ENCODE measurements at regions not wholly inside any gene's neighbourhood (a gene's known extent, or its start where the extent isn't known, plus 50 kb on each side); places are given as distances from the start of the nearest gene placed in this dataset.
"Not testable (repeated sequence)": the region's sequence is repeated elsewhere in the genome, so short reads cannot be mapped to it uniquely, and the experiment has no call there.

DNA sequence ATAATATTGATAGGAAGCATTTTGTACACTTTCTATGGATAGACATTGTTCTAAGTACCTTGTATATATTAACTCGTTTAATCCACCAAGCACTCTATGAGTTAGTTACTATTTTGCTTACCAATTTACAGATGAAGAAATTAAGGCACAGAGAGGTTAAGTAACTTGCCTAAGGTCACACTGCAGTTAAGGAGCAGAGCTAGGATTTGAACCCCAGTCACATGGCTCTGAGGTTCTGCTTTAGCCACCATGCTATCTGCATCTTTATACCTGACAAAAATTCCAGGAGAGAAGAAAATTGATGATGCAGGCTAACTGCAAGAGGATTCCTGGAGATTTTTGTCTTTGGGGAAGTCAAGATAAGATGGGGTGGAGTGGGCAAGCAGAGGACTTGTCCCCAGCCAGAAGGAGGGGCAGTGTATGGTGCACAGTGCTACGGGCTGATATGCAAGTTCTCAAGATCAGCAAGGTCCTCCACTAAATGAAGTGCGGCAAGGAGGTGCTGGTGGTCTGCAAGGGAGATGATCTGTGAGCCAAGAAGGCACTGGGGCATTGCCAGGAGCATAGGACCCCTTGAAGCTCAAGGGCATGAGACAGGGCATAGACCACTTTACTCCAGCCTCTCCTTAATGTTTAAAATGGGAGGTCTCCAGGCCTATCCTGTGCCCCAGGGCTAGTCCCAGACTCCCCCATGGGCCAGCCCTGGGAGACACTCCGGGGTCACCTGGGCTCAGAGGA is 430.6 kb downstream of the RPS24 start:
- DNase-seq = no peak

DNA sequence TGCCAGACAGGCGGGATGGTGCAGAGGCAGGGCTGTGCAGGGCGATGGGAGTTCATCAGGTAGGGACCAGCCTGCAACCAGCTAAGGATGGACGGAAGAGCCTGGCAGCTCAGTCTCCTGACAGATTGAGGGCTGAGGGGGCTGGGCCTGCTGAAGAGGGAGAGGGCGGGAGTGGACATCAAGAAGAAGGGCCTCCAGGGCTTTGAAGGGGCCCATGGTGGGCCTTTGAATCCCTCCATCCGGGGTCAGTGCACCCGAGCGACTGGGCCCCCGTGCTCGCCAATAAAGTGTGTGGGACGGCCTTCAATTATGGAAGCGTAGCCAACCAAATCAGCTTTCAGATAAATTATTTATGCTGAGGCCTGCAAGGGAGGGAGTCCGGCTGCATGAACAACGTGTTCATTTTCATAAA is 431.2 kb downstream of the RPS24 start:
- DNase-seq = no peak

DNA sequence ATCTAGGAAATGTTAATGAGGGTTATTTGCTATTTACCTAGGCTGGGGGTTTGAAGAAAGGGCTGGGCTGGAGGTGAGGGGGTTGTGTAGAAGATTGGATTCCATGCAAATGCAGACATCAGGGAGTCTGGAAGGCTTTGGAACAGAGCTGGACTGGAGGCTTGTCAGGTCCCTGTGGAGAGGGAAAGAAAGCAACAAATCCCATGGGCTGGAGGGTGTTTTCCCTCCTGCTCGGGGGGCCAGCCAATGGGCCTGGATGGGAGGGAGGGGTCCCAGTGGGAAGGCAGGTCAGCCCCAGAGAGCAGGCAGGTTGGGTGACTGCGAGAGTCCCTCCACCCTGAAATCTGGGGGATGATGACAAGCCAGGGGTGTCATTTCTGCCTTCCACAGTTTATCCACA is 431.8 kb downstream of the RPS24 start:
- no peak for DNase-seq

- no peak for DNase-seq
These were observed 433.9 kb downstream of the RPS24 start for GRCh38 chr10:78467496-78468106.

DNA sequence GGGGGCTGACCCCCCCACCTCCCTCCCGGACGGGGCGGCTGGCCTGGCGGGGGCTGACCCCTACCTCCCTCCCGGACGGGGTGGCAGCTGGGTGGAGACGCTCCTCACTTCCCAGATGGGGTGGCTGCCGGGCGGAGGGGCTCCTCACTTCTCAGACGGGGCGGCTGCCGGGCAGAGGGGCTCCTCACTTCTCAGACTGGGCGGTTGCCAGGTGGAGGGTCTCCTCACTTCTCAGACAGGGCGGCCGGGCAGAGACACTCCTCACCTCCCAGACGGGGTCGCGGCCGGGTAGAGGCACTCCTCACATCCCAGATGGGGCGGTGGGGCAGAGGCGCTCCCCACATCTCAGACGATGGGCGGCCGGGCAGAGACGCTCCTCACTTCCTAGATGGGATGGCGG is 435.1 kb downstream of the RPS24 start:
- not testable (repeated sequence) for DNase-seq

DNA sequence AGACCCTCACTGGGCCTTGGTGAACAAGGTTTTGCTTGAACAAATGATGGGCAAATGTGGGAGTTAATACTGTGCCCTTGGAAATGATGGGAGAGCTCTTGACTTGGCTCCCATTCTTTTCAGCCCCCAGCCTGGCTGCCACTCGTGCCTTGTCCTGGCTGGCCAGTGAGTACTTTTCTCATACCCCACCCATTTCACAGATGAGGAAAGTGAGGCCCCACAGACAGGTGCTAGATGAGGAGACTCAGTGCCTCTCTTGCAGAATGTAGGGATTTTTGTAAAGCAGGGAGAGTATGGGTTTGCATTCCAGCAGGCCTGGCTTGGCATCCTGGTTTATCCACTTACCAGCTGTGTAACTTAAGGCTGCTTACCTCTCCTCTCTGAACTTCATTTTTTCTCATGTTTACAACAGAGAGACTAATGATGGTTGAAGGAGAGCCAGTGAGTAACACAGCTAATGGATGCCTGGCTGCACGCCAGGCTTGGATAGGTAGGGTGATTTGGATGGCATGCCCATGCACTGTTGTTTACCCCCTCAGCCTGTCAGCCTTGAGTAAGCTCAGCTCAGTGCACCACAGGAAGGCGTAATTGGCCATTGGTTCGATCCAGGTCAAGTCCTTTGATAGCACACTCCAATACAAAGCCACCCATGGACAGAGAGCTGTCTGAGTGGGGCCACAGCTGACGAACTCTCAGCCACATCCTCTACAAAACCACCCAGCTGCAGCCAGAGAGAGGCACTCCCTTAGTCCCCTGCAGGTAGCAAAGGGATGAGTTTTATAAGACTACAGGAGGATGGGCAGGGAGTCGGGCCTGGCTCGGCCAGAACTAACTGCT is 436.8 kb downstream of the RPS24 start:
- no peak for DNase-seq

DNA sequence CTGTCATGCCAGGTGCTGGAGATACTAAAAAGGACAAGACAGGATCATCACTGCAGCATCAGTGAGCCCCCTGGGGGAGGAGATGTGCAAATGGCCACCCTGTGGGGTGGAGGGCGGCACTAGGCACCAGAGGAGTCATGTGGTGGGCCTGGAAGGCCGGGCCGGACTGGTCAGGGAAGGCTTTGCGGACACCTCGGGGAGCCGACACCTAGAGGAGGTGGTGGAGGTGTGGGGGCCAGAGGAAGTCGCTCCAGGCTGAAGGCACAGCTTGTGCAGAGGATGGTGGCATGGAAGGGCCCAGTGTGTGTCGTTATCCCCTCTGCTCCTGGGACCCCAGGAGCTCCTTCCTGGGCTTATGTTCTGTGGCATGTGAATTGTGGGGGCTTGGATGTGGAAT is 437.7 kb downstream of the RPS24 start:
- no peak for DNase-seq

DNA sequence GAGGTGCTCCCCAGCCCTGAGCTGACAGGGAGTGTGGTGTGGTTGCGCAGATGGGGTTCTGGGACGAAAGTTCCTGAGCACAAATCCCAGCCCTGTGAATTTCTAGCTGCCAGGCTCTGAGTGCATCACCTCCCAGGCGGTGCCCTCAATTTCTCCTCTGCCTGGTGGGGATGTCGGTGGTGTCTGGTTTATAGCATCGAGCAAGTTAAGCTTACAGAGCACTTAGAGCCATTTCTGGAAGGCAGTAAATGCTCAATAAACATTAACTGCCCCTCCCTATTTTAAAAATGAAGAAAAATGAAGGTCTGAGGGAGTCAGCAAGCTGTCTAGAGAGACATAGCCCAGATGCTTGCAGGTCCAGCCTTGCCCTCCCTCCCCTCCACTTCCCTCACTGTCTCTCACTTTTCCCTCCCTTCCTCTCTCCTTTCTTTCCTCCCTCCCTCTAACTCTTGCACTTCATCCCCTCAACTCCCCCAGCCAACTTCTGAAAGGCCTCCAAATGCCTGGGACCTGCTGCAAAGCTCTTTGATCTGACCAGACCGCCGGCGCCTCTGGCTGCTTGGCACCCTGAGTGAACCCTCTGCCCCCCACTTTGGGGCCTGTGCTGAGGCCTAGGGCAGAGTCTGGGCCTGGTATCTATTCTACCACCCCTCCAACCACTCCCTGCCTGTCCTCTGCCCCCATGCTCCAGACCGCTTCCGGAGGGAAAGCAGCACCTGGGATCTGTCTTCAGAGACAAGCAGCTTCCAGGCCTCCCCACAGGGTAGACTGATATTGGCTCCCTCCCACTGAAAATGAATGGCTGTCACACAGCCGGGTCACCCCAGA is 438.3 kb downstream of the RPS24 start:
- no peak for DNase-seq

GRCh38 chr10:78472551-78472890 is 438.9 kb downstream of the RPS24 start:
- no peak for DNase-seq

- no peak for DNase-seq
These were observed 439.3 kb downstream of the RPS24 start for GRCh38 chr10:78473006-78473405.

DNA sequence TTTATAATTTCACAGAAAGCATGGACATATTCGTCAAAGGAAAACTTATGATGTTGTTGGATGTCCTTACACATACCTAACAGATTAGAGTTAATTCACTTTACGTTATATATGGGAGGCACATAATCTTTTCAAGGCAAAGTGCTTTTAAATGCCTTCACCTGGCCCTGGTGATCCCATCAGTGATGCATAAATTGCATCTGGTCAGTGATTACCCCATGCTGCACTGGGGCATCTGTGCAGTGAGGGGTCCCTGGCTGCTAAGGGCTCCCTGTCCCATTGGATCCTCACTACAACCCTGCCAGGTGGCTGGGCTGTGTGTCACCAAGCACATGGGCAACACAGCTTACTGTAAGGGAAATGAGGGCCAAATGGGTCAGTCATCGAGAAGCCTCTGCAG is 441.1 kb downstream of the RPS24 start:
- no peak for DNase-seq

DNA sequence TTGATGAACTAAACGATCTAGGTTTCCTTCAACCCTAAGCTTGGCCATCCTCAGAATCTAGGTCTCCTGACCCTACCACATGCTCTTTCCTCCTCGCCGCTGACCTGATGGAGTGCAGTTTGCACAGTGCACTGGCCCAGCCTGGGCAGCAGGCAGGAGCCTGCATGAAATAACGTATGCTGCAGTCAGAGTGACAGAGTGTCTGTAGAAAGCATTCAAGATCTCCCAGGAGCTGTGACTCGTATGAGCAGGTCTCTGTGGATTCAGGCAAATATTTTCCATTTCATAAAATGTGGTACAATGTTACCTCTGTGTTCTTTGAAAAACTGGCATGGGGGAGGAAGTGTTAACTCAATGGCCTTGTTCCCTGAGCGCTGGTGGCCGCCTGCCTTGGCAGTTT is 441.8 kb downstream of the RPS24 start:
- no peak for DNase-seq

DNA sequence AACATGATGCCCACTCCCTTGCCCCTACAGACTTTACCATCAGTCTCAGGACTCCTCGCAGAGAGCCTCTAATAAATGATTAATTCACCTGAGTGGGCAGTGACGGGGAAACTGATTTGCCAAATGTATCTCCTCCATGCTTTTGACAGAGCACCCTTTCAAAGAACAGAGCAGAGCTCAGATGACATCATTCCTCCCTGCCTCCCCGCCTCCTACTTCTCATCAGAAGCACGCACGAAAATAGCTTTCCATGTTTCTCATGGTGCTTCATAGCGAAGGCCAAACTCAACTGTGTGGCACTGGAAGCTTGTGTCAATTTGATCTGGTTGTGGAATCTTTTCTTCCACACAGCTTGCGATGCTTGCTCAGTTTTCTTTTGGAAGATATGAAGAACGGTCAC is 442.5 kb downstream of the RPS24 start:
- DNase-seq = no peak

- DNase-seq = no peak
These were observed 443.2 kb downstream of the RPS24 start for GRCh38 chr10:78476844-78477243.

DNA sequence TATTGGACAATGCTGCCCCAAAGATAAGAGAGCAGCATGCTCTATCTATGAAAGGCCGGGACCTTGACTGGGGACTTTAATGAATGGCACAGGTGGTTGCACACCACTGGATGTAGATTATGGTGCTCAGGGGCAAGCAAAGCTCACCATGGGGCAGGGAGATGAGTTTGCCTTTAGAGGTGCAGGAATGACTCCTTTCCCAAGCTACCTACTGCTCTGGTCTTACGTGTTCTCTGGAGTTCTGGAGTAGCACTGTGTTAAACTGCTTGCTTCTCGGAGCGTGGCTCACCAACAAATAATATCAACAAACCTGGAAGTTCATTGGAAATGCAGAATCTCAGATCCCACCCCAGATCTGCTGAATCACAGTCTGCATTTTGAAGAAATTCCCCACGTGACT is 445.3 kb downstream of the RPS24 start:
- no peak for DNase-seq

DNA sequence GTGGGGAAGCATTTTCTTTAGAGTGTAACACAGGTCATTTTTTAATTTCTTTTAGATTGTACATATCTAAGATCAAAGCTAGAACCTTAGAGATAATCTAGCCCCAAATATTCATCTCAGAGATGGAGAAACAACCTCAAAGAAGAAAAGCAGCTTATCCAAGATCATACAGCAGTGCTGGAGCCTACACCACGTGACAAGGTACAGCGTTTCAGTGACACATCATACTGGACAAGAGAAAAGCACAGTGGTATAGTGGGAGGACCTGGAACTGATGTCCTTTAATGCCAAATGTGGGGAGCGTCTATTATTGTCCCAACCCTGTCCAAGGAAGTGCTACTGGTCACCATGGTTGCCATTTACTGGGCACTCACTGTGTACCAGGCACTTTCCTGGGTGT is 445.8 kb downstream of the RPS24 start:
- DNase-seq = no peak

- DNase-seq = no peak
These were observed 448.2 kb downstream of the RPS24 start for GRCh38 chr10:78481842-78482241.

- DNase-seq = no peak
These were observed 450.0 kb downstream of the RPS24 start for GRCh38 chr10:78483641-78484040.

DNA sequence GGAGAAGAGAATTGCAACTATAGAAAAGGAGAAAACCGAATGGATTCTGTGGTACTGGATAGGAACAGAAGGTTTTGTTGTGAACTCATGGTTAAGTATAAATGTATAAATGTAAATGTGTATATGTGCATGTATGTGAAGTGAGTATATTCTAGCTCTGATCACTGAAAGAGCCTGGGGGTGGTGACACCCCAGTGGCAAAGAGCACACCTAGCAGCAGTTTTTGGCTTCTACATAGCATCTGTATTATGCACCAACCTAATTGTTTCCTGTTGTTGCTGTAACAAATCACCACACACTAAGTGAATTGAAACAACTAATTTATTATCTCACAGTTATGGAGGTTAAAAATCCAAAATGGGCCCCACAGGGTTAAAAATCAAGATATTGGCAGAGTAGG is 455.4 kb downstream of the RPS24 start:
- DNase-seq = no peak

- no peak for DNase-seq
These were observed 458.1 kb downstream of the RPS24 start for GRCh38 chr10:78491812-78492211.

DNA sequence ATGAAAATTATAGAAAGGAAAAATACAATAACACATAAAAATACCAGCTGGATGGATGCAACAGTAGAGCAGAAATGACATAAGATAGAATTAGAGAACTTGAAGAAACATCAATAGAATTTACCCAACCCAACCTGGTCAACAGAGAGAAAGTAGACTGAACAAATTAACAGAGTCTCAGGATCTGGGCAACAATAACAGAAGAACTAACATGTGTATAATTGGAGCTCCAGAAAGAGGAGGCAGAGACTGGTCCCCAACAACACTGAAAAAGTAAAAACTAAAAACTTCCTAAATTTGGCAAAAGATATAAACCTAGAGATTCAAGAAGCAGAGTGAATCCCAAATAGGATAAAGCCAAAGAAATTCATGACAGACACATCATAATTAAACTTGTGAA is 458.8 kb downstream of the RPS24 start:
- no peak for DNase-seq

DNA sequence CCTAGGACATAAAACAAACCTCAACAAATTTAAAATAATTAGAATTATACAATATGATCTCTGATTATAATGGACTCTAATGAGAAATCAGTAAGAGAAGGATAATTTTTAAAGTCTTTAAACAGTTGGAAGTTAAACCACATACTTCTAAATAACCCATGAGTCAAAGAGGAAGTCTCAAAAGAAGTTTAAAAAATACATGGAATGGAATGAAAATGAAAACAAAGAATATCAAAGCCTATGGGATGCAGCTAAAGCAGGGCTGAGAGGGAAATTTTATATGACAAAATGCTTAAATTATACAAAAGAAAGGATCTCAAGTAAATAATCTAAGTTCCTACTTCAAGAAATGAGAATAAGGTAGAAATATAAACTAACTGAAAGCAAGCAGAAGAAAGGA is 460.5 kb downstream of the RPS24 start:
- no peak for DNase-seq

- DNase-seq = no peak
These were observed 468.7 kb downstream of the RPS24 start for GRCh38 chr10:78502210-78502936.

Data from stimulated activated CD4-positive, alpha-beta T cell treated with anti-CD3 and anti-CD28 coated beads, Interleukin-4, amount 100 ng/mL, for 24 hours (primary cell).